GM10248 (cell line): ENCODE measurements at regions not wholly inside any gene's neighbourhood (a gene's known extent, or its start where the extent isn't known, plus 50 kb on each side); places are given as distances from the start of the nearest gene placed in this dataset.

Experiments
- CTCF ChIA-PET: fragments of 300-600 bp; sonication (Branson Sonifier 250); formaldehyde crosslinking; extraction: SDS; loops from one replicate; lab custom pipeline; 2021; ENCODE audit warnings: antibody characterized with exemption; lab: Yijun Ruan, JAX
- POLR2A ChIA-PET: fragments of 350-650 bp; sonication (Branson Sonifier 250); formaldehyde crosslinking; extraction: SDS; loops from one replicate; lab custom pipeline; 2020; ENCODE audit warnings: antibody characterized with exemption; lab: Yijun Ruan, JAX
- DNase-seq: peaks from one replicate; pipeline ENCODE4 v3.0.0; 2012; ENCODE audit errors: extremely low spot score
- TF ChIP-seq, protein P1 (sequence below): IDR thresholded peaks from 2 replicates; pipeline ENCODE4 v1.5.1; 2012; ENCODE audit warnings: mild to moderate bottlenecking, low read depth; ENCODE audit errors: extremely low read depth, missing control alignments, control extremely low read depth

GRCh38 chr15:45921978-45922377, 287.1 kb downstream of the SQOR start:
- ChIA-PET CTCF (no interaction called here), POLR2A (no interaction called here)
- TF ChIP-seq, protein P1, sequence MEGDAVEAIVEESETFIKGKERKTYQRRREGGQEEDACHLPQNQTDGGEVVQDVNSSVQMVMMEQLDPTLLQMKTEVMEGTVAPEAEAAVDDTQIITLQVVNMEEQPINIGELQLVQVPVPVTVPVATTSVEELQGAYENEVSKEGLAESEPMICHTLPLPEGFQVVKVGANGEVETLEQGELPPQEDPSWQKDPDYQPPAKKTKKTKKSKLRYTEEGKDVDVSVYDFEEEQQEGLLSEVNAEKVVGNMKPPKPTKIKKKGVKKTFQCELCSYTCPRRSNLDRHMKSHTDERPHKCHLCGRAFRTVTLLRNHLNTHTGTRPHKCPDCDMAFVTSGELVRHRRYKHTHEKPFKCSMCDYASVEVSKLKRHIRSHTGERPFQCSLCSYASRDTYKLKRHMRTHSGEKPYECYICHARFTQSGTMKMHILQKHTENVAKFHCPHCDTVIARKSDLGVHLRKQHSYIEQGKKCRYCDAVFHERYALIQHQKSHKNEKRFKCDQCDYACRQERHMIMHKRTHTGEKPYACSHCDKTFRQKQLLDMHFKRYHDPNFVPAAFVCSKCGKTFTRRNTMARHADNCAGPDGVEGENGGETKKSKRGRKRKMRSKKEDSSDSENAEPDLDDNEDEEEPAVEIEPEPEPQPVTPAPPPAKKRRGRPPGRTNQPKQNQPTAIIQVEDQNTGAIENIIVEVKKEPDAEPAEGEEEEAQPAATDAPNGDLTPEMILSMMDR, result no peak
- DNase-seq, result no peak

DNA sequence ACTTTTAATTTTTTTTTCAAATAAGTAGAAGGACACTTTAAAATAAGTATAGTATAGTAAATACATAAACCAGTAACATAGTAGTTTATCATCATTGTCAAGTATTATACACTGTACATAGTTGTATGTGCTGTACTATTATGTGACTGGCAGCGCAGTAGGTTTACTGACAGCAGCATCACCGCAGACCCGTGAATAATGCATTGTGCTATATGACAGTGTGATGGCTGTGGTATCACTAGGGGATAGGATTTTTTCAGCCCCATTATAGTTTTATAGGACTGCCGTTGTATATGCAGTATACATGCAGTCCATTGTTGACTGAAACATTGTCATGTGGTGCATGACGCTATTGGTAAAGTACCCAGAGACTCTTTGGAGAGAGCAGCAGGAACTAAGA, 306.5 kb downstream of the SQOR start:
- DNase-seq, result no peak
- POLR2A ChIA-PET, result no interaction called here
- CTCF ChIA-PET, result no interaction called here
- TF ChIP-seq, protein P1, result no peak

GRCh38 chr15:45943240-45943639, 308.4 kb downstream of the SQOR start:
- TF ChIP-seq, protein P1, result no peak
- DNase-seq, result no peak
- ChIA-PET CTCF (no interaction called here), POLR2A (no interaction called here)

- TF ChIP-seq, protein P1, result no peak
- POLR2A ChIA-PET, result no interaction called here
- no peak for DNase-seq
- CTCF ChIA-PET, result no interaction called here
These were observed 311.3 kb downstream of the SQOR start for GRCh38 chr15:45946111-45946510.

- POLR2A ChIA-PET, result no interaction called here
These were observed 313.4 kb downstream of the SQOR start for GRCh38 chr15:45948181-45948621.

GRCh38 chr15:45958924-45959323, 324.1 kb downstream of the SQOR start:
- no peak for DNase-seq
- TF ChIP-seq, protein P1, result no peak
- CTCF ChIA-PET, result no interaction called here
- POLR2A ChIA-PET, result no interaction called here

More at GRCh38 chr15:45948181-45948621, 313.4 kb downstream of the SQOR start:
- TF ChIP-seq, protein P1, result no peak
- CTCF ChIA-PET, result no interaction called here
- no peak for DNase-seq

- TF ChIP-seq, protein P1, result no peak
- CTCF ChIA-PET, result no interaction called here
- POLR2A ChIA-PET, result no interaction called here
These were observed 327.9 kb downstream of the SQOR start for GRCh38 chr15:45962733-45963132.

More at GRCh38 chr15:45962733-45963132, 327.9 kb downstream of the SQOR start:
- no peak for DNase-seq
